K562 (cell line): ENCODE measurements at regions not wholly inside any gene's neighbourhood (a gene's known extent, or its start where the extent isn't known, plus 50 kb on each side); places are given as distances from the start of the nearest gene placed in this dataset.
A peak's percentile ranks its signal among the peaks of the same experiment; 100 is the strongest.

Source experiments
- ATAC-seq: fragments of 200-7000 bp; cut with Tn5 transposase; 3 replicates; pipeline ENCODE4 v1.9.1; 2020; ENCODE audit warnings: moderate library complexity
- BruUV-seq: library from RNA; stranded (reverse); fragments of 400-500 nt; replicated peaks from 2 replicates; lab custom pipeline; 2021; lab: Mats Ljungman, UMichigan
- CTCF ChIA-PET: fragments of 300-600 bp; formaldehyde crosslinking; extraction: SDS; loops from one replicate; lab custom pipeline; 2021; ENCODE audit warnings: low intra/inter-chr PET ratio; lab: Yijun Ruan, JAX
- POLR2A ChIA-PET: fragments of 300-600, 350-650 bp; sonication (Branson Sonifier 250); formaldehyde crosslinking; extraction: SDS; loops from one replicate; lab custom pipeline; 2021; ENCODE audit warnings: antibody characterized with exemption, inconsistent platforms; lab: Yijun Ruan, JAX
- DNase-seq, 4 experiments: peaks; one replicate each; pipeline versions ENCODE4 v3.0.0 to v3.0.0-alpha.2; 2011 to 2018; ENCODE audit warnings: low spot score in 3 of 4, mixed read lengths in 3 of 4; ENCODE audit errors: extremely low read depth in 1 of 4
- FAIRE-seq: peaks from 2 replicates; lab custom pipeline; 2011; peaks lifted over from hg19 to GRCh38; lab: Jason Lieb, UNC
- H2AFZ ChIP-seq: 2 replicates; pipeline ENCODE4 v1.6.0; 2011; ENCODE audit warnings: low read depth, low read length, control low read depth, inconsistent platforms
- H3K27ac ChIP-seq: fragments of 200-600 bp; 3 replicates; pipeline ENCODE4 v1.8.0; 2011; ENCODE audit warnings: low read depth, mild to moderate bottlenecking, control low read depth, inconsistent platforms, low read length, moderate library complexity, mixed read lengths; ENCODE audit errors: extremely low read depth
- H3K27me3 ChIP-seq, 2 experiments: fragments of 300-600 bp in 1 of 2; 2 replicates in 1 of 2; 3 replicates in 1 of 2; pipeline versions ENCODE4 v1.6.0 to v1.8.0; 2011; ENCODE audit warnings: inconsistent platforms in 2 of 2, low read length in 2 of 2, mild to moderate bottlenecking in 1 of 2, mixed read lengths in 1 of 2, moderate library complexity in 1 of 2; ENCODE audit not compliant: control insufficient read depth in 2 of 2, insufficient read depth in 2 of 2
- H3K36me3 ChIP-seq: fragments of 300-600 bp; 3 replicates; pipeline ENCODE4 v1.8.0; 2011; ENCODE audit warnings: mild to moderate bottlenecking, low read length, inconsistent platforms; ENCODE audit not compliant: control insufficient read depth, insufficient read depth
- H3K4me1 ChIP-seq, 2 experiments: fragments of 200-600 bp in 1 of 2; replicated peaks in 1 of 2; 2 replicates in 1 of 2; 3 replicates in 1 of 2; pipeline versions ENCODE4 v1.5.1 to v1.8.0; 2011; ENCODE audit warnings: inconsistent platforms in 2 of 2, low read length in 2 of 2, mild to moderate bottlenecking in 1 of 2, mixed read lengths in 1 of 2, moderate library complexity in 1 of 2; ENCODE audit not compliant: control insufficient read depth in 2 of 2, insufficient read depth in 2 of 2
- H3K4me2 ChIP-seq: 2 replicates; pipeline ENCODE4 v1.6.1; 2011; ENCODE audit warnings: low read length, control low read depth, inconsistent platforms, mixed read lengths; ENCODE audit not compliant: insufficient read depth
- H3K4me3 ChIP-seq: fragments of 200-600 bp; sonication (generic), shearing (Covaris generic); 2 replicates; pipeline ENCODE4 v1.5.1; 2016; ENCODE audit warnings: control low read depth, inconsistent platforms
- H3K79me2 ChIP-seq: fragments of 200-600 bp; 3 replicates; pipeline ENCODE4 v1.8.0; 2011; ENCODE audit warnings: low read length, inconsistent platforms; ENCODE audit not compliant: control insufficient read depth, insufficient read depth
- H3K9ac ChIP-seq, 2 experiments: 2 replicates each; pipeline versions ENCODE4 v1.6.0 to v1.6.1; 2011; ENCODE audit warnings: low read depth in 2 of 2, low read length in 2 of 2, control low read depth in 1 of 2, inconsistent platforms in 1 of 2, mild to moderate bottlenecking in 1 of 2, mixed read lengths in 1 of 2; ENCODE audit not compliant: insufficient read depth in 1 of 2
- H3K9me1 ChIP-seq: one replicate; pipeline ENCODE4 v1.6.0; 2011; ENCODE audit warnings: inconsistent platforms, mild to moderate bottlenecking, low read length, moderate library complexity; ENCODE audit not compliant: control insufficient read depth, insufficient read depth
- H3K9me3 ChIP-seq: replicated peaks from 2 replicates; pipeline ENCODE4 v1.5.1; 2011; ENCODE audit warnings: low read depth, low read length, inconsistent platforms; ENCODE audit not compliant: control insufficient read depth, insufficient read depth
- H4K20me1 ChIP-seq: replicated peaks from 2 replicates; pipeline ENCODE4 v1.6.1; 2011; ENCODE audit warnings: low read length, inconsistent platforms, mixed read lengths; ENCODE audit not compliant: control insufficient read depth, insufficient read depth
- CEBPG ChIP-seq, 3 experiments: fragments of 200-800 bp in 1 of 3; sonication (Bioruptor generic) in 1 of 3; sonication (generic) in 1 of 3; formaldehyde crosslinking in 1 of 3; IDR thresholded peaks in 2 of 3; conservative IDR thresholded peaks in 1 of 3; 2 replicates each; pipeline versions ENCODE4 v1.6.1 to v1.8.0; 2016 to 2022; ENCODE audit warnings: missing compliant biosample characterization in 2 of 3, missing genetic modification characterization in 2 of 3, mild to moderate bottlenecking in 1 of 3, missing genetic modification reagents in 1 of 3
- TRIM28 ChIP-seq: fragments of 450-650 bp; IDR thresholded peaks from 2 replicates; pipeline ENCODE4 v1.6.1; 2017
- ZNF408 ChIP-seq: fragments of 250-450 bp; sonication (Bioruptor Pico); IDR thresholded peaks from 2 replicates; pipeline ENCODE4 v1.4.0; 2020; ENCODE audit warnings: low read depth, mild to moderate bottlenecking, moderate library complexity
- WGBS: fragments of 100-300 bp; shearing (Covaris generic); methylation state at CpG from one replicate; pipeline ENCODE4 v1.1.6; 2016; ENCODE audit warnings: low coverage, mixed read lengths; ENCODE audit not compliant: insufficient coverage; ENCODE audit errors: missing lambda C conversion rate; 5-methylcytosine and 5-hydroxymethylcytosine counted together
- in situ Hi-C: fragments of 300-500 bp; cut with MboI; formaldehyde crosslinking; loops from 4 replicates; pipeline ENCODE4 v1.15.0; 2018; ENCODE audit warnings: inconsistent platforms, mixed read lengths
- intact Hi-C: fragments of 100-400 bp; cut with micrococcal nuclease; formaldehyde crosslinking; loops from 2 replicates; pipeline ENCODE4 v1.14.2; 2022

DNA sequence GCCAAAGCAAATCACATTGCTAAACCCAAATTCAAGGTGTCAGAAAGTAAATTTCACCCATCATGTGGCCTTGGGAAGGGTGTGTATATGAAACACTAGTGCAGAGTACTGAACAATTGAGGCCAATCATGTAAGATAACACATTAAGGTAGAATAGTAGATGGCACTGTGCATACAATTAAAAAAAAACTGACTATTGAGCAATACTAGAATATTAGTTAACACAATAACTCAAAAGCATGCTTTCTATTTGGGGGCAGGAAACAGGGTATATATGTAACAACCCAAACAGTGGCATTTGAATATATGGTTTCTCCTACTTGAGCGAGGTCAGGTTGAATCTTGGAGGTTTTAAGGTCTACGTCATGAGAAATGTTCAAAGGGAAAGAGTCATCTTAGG, 63.0 kb upstream of the DYNLRB2 start:
- H3K9ac ChIP-seq: no peak overlapping the region
- FAIRE-seq (no peak), DNase-seq (no peak), ATAC-seq (no peak)
- no peak overlapping the region for H3K4me3 ChIP-seq
- H3K36me3 ChIP-seq: no peaks in the 10 kb centered on the region
- POLR2A ChIA-PET: no interaction called here
- BruUV-seq: no TSS peak
- no peaks in the 10 kb centered on the region for H3K4me1 ChIP-seq
- H3K27me3 ChIP-seq: peaks cover 0 to 3% of the 10 kb centered on the region in 2 experiments; a peak in 1 of 5 replicates
- no peak overlapping the region for H3K4me2 ChIP-seq
- CTCF ChIA-PET: no interaction called here
- no peaks in the 10 kb centered on the region for H3K9me3 ChIP-seq
- H3K79me2 ChIP-seq: no peaks in the 10 kb centered on the region
- intact Hi-C loops: no loop called here
- H3K9me1 ChIP-seq: no peaks in the 10 kb centered on the region
- no peak overlapping the region for H3K27ac ChIP-seq
- 0% methylated on average over 2 of the region's 2 CpGs for WGBS
- TF ChIP-seq CEBPG (CRISPR knock-in tag; IDR thresholded peaks at IDR 0.05) (no peak), CEBPG (tag; conservative IDR thresholded peaks at IDR 0.05 in 1 of 2, IDR thresholded peaks at IDR 0.05 in 1 of 2) (peak in 1 of 2 experiments; percentile 65; a peak in 2 of 4 replicates), TRIM28 (no peak)
- in situ Hi-C loops: no loop called here
- H2AFZ ChIP-seq: no peak overlapping the region
- H4K20me1 ChIP-seq: no peaks in the 10 kb centered on the region

DNA sequence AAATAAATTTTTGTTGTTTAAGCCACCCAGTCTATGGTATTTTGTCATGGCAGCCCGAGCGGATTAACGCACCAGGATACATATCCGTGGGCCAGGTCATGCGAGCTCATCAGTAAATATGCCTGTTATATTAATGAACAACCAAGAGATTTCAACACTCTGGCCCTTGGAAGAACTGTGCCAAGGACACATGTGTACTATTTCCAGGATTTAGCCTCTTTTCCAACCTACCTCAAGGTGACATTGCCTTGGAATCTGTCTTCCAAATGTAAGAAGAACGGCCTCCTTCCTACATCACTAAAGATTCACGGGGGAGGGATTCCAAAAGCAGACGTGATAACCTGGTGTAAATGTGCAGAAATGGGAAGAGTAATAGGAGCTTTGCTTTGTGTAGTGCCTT, 72.8 kb upstream of the DYNLRB2 start:
- no peaks in the 10 kb centered on the region for H3K9me3 ChIP-seq
- 0 out of 2 replicates have a peak, but pooled peaks cover 6% of the 10 kb centered on the region for H4K20me1 ChIP-seq
- H3K4me1 ChIP-seq: no peaks in the 10 kb centered on the region
- no TSS peak for BruUV-seq
- no peak for TF ChIP-seq ZNF408 (CRISPR knock-in tag)
- no peak overlapping the region for H3K9ac ChIP-seq
- no peaks in the 10 kb centered on the region for H3K79me2 ChIP-seq
- ATAC-seq: no peak
- no peak for FAIRE-seq
- no peak overlapping the region for H3K4me2 ChIP-seq
- intact Hi-C loops: loop anchor here (10.0 kb wide), 1 partner anchor 193 kb away; no protein-coding TSS in a partner anchor
- H3K27me3 ChIP-seq: no peaks in the 10 kb centered on the region; a peak in 1 of 5 replicates
- 0% methylated on average over 8 of the region's 8 CpGs for WGBS
- H3K4me3 ChIP-seq: no peak overlapping the region
- ChIA-PET CTCF (no interaction called here), POLR2A (no interaction called here)
- H2AFZ ChIP-seq: no peak overlapping the region
- H3K36me3 ChIP-seq: no peaks in the 10 kb centered on the region
- in situ Hi-C loops: no loop called here
- no peak for DNase-seq
- H3K27ac ChIP-seq: no peak overlapping the region
- no peaks in the 10 kb centered on the region for H3K9me1 ChIP-seq
